CD4-positive, alpha-beta memory T cell (primary cell): ENCODE measurements at regions not wholly inside any gene's neighbourhood (a gene's known extent, or its start where the extent isn't known, plus 50 kb on each side); places are given as distances from the start of the nearest gene placed in this dataset.

Source experiments
- CTCF ChIA-PET: fragments of 350-600 bp; sonication (Branson Sonifier 250); formaldehyde crosslinking; loops from one replicate; lab custom pipeline; 2021; ENCODE audit warnings: inconsistent platforms; ENCODE audit not compliant: partially characterized antibody; lab: Charles Lee
- POLR2A ChIA-PET: fragments of 350-600 bp; sonication (Branson Sonifier 250); formaldehyde crosslinking; loops from one replicate; lab custom pipeline; 2021; ENCODE audit not compliant: partially characterized antibody; lab: Charles Lee
- DNase-seq, 5 donors: peaks; one replicate each; pipeline versions ENCODE4 v3.0.0 to v3.0.0-alpha.2; 2020 to 2022; ENCODE audit warnings: mixed read lengths in 1 of 5
- H3K27ac ChIP-seq: one replicate; pipeline ENCODE4 v1.7.0; 2013; ENCODE audit warnings: low read depth, low read length
- H3K27me3 ChIP-seq: 2 replicates; pipeline ENCODE4 v1.7.0; 2013; ENCODE audit warnings: mild to moderate bottlenecking, low read length, moderate library complexity; ENCODE audit not compliant: insufficient read depth
- H3K36me3 ChIP-seq: 2 replicates; pipeline ENCODE4 v1.7.0; 2013; ENCODE audit warnings: mild to moderate bottlenecking, low read length, moderate library complexity; ENCODE audit not compliant: insufficient read depth
- H3K4me1 ChIP-seq: 2 replicates; pipeline ENCODE4 v1.7.0; 2013; ENCODE audit warnings: mild to moderate bottlenecking, low read length, moderate library complexity; ENCODE audit not compliant: insufficient read depth
- H3K4me3 ChIP-seq, 2 donors: one replicate each; pipeline ENCODE4 v1.7.0; 2013; ENCODE audit warnings: low read length in 2 of 2, mild to moderate bottlenecking in 1 of 2
- H3K9me3 ChIP-seq, 2 donors: one replicate each; pipeline ENCODE4 v1.7.0; 2013; ENCODE audit warnings: low read length in 2 of 2, control low read depth in 1 of 2; ENCODE audit not compliant: control insufficient read depth in 1 of 2
- H3K27ac Mint-ChIP-seq, 7 donors: one replicate each; pipeline ENCODE4 v1.8.0; 2020 to 2021; ENCODE audit warnings: mixed read lengths in 7 of 7, mild to moderate bottlenecking in 6 of 7, inconsistent platforms in 3 of 7, moderate library complexity in 3 of 7
- H3K27me3 Mint-ChIP-seq, 2 donors: one replicate each; pipeline ENCODE4 v1.8.0; 2020 to 2021; ENCODE audit warnings: mixed read lengths in 2 of 2
- H3K36me3 Mint-ChIP-seq, 2 donors: one replicate each; pipeline ENCODE4 v1.8.0; 2020 to 2021; ENCODE audit warnings: mixed read lengths in 2 of 2, inconsistent platforms in 1 of 2, mild to moderate bottlenecking in 1 of 2
- H3K4me1 Mint-ChIP-seq, 4 donors: one replicate each; pipeline ENCODE4 v1.8.0; 2020 to 2021; ENCODE audit warnings: mixed read lengths in 4 of 4, mild to moderate bottlenecking in 1 of 4
- H3K4me3 Mint-ChIP-seq, 8 donors: one replicate each; pipeline ENCODE4 v1.8.0; 2020 to 2021; ENCODE audit warnings: mixed read lengths in 8 of 8, mild to moderate bottlenecking in 7 of 8, moderate library complexity in 6 of 8, inconsistent platforms in 3 of 8
- H3K9me3 Mint-ChIP-seq, 8 donors: one replicate each; pipeline ENCODE4 v1.8.0; 2020 to 2021; ENCODE audit warnings: mixed read lengths in 8 of 8, mild to moderate bottlenecking in 5 of 8, inconsistent platforms in 3 of 8, moderate library complexity in 1 of 8
- intact Hi-C: fragments of 100-400 bp; cut with micrococcal nuclease; formaldehyde crosslinking; loops from one replicate; pipeline ENCODE4 v1.15.1; 2023

GRCh38 chr7:124553502-124553901, 212.1 kb downstream of the GPR37 start:
- intact Hi-C loops: no loop called here
- CTCF ChIA-PET: no interaction called here
- peaks cover 0 to 1% (median 0%) of the 10 kb centered on the region in 4 donors for H3K4me1 Mint-ChIP-seq

GRCh38 chr7:124552217-124552616, 213.4 kb downstream of the GPR37 start:
- Histone ChIP-seq H3K9me3 (no peaks in the 10 kb centered on the region), H3K4me1 (no peaks in the 10 kb centered on the region), H3K36me3 (no peaks in the 10 kb centered on the region), H3K27me3 (no peaks in the 10 kb centered on the region), H3K4me3 (no peak overlapping the region), H3K27ac (no peak overlapping the region)
- ChIA-PET POLR2A (no interaction called here), CTCF (no interaction called here)
- Mint-ChIP-seq H3K4me3 (no peak overlapping the region), H3K4me1 (peaks cover 0 to 1% (median 0%) of the 10 kb centered on the region in 4 donors), H3K27ac (no peak overlapping the region), H3K27me3 (no peaks in the 10 kb centered on the region), H3K36me3 (no peaks in the 10 kb centered on the region), H3K9me3 (peaks cover 0 to 8% (median 0%) of the 10 kb centered on the region in 8 donors)
- DNase-seq: no peak
- intact Hi-C loops: no loop called here

More at GRCh38 chr7:124553502-124553901, 212.1 kb downstream of the GPR37 start:
- no peak for DNase-seq
- no peaks in the 10 kb centered on the region for H3K36me3 ChIP-seq
- no peaks in the 10 kb centered on the region for H3K27me3 Mint-ChIP-seq
- H3K36me3 Mint-ChIP-seq: no peaks in the 10 kb centered on the region
- H3K4me3 ChIP-seq: no peak overlapping the region
- no peak overlapping the region for H3K27ac Mint-ChIP-seq
- POLR2A ChIA-PET: no interaction called here
- H3K4me1 ChIP-seq: no peaks in the 10 kb centered on the region
- no peak overlapping the region for H3K27ac ChIP-seq
- H3K9me3 Mint-ChIP-seq: peaks cover 0 to 8% (median 0%) of the 10 kb centered on the region in 8 donors
- H3K27me3 ChIP-seq: no peaks in the 10 kb centered on the region
- no peaks in the 10 kb centered on the region for H3K9me3 ChIP-seq
- H3K4me3 Mint-ChIP-seq: no peak overlapping the region

- no peaks in the 10 kb centered on the region for H3K4me1 Mint-ChIP-seq
- CTCF ChIA-PET: no interaction called here
Measured at GRCh38 chr7:124550036-124550435, 215.6 kb downstream of the GPR37 start.

GRCh38 chr7:124542476-124542875, 223.1 kb downstream of the GPR37 start:
- Mint-ChIP-seq H3K9me3 (no peaks in the 10 kb centered on the region), H3K27me3 (no peaks in the 10 kb centered on the region), H3K4me1 (no peaks in the 10 kb centered on the region), H3K27ac (no peak overlapping the region), H3K36me3 (no peaks in the 10 kb centered on the region), H3K4me3 (no peak overlapping the region)
- CTCF ChIA-PET: no interaction called here
- H3K9me3 ChIP-seq: no peaks in the 10 kb centered on the region
- no peak overlapping the region for H3K4me3 ChIP-seq
- no peaks in the 10 kb centered on the region for H3K27me3 ChIP-seq
- H3K36me3 ChIP-seq: no peaks in the 10 kb centered on the region
- no peak overlapping the region for H3K27ac ChIP-seq
- intact Hi-C loops: no loop called here
- no peak for DNase-seq
- POLR2A ChIA-PET: no interaction called here
- H3K4me1 ChIP-seq: no peaks in the 10 kb centered on the region

More at GRCh38 chr7:124550036-124550435, 215.6 kb downstream of the GPR37 start:
- no peaks in the 10 kb centered on the region for H3K36me3 Mint-ChIP-seq
- POLR2A ChIA-PET: no interaction called here
- no peaks in the 10 kb centered on the region for H3K27me3 ChIP-seq
- H3K9me3 Mint-ChIP-seq: peaks cover 0 to 8% (median 0%) of the 10 kb centered on the region in 8 donors
- H3K4me3 Mint-ChIP-seq: no peak overlapping the region
- H3K27me3 Mint-ChIP-seq: no peaks in the 10 kb centered on the region
- DNase-seq: no peak
- H3K9me3 ChIP-seq: no peaks in the 10 kb centered on the region
- H3K27ac Mint-ChIP-seq: no peak overlapping the region
- H3K36me3 ChIP-seq: no peaks in the 10 kb centered on the region
- H3K4me3 ChIP-seq: no peak overlapping the region
- intact Hi-C loops: no loop called here
- H3K4me1 ChIP-seq: no peaks in the 10 kb centered on the region
- H3K27ac ChIP-seq: no peak overlapping the region

- no peak for DNase-seq
- H3K27me3 Mint-ChIP-seq: no peaks in the 10 kb centered on the region
- intact Hi-C loops: no loop called here
- CTCF ChIA-PET: no interaction called here
- Histone ChIP-seq H3K27me3 (no peaks in the 10 kb centered on the region), H3K9me3 (no peaks in the 10 kb centered on the region), H3K36me3 (no peaks in the 10 kb centered on the region), H3K27ac (no peak overlapping the region), H3K4me3 (no peak overlapping the region), H3K4me1 (no peaks in the 10 kb centered on the region)
- no peak overlapping the region for H3K4me3 Mint-ChIP-seq
- H3K36me3 Mint-ChIP-seq: no peaks in the 10 kb centered on the region
- H3K27ac Mint-ChIP-seq: no peak overlapping the region
- H3K4me1 Mint-ChIP-seq: no peaks in the 10 kb centered on the region
- POLR2A ChIA-PET: no interaction called here
- H3K9me3 Mint-ChIP-seq: peaks cover 0 to 3% (median 0%) of the 10 kb centered on the region in 8 donors
Measured at GRCh38 chr7:124536156-124536762, 229.3 kb downstream of the GPR37 start.

GRCh38 chr7:124532166-124532565, 233.4 kb downstream of the GPR37 start:
- H3K36me3 Mint-ChIP-seq: peaks cover 0 to 1% of the 10 kb centered on the region in 2 donors
- Histone ChIP-seq H3K4me1 (no peaks in the 10 kb centered on the region), H3K27ac (no peak overlapping the region), H3K27me3 (no peaks in the 10 kb centered on the region), H3K9me3 (no peaks in the 10 kb centered on the region), H3K36me3 (no peaks in the 10 kb centered on the region), H3K4me3 (no peak overlapping the region)
- H3K9me3 Mint-ChIP-seq: peaks cover 2 to 12% (median 5%) of the 10 kb centered on the region in 8 donors
- intact Hi-C loops: no loop called here
- H3K4me1 Mint-ChIP-seq: no peaks in the 10 kb centered on the region
- no peak for DNase-seq
- H3K27me3 Mint-ChIP-seq: no peaks in the 10 kb centered on the region
- ChIA-PET POLR2A (no interaction called here), CTCF (no interaction called here)
- H3K27ac Mint-ChIP-seq: no peak overlapping the region
- no peak overlapping the region for H3K4me3 Mint-ChIP-seq

- H3K4me1 ChIP-seq: no peaks in the 10 kb centered on the region
- H3K36me3 Mint-ChIP-seq: no peaks in the 10 kb centered on the region
- H3K27me3 ChIP-seq: no peaks in the 10 kb centered on the region
- H3K4me3 ChIP-seq: no peak overlapping the region
- no peak overlapping the region for H3K27ac Mint-ChIP-seq
- H3K9me3 Mint-ChIP-seq: peaks cover 0 to 11% (median 1%) of the 10 kb centered on the region in 8 donors
- DNase-seq: no peak
- intact Hi-C loops: no loop called here
- no peak overlapping the region for H3K27ac ChIP-seq
- H3K36me3 ChIP-seq: no peaks in the 10 kb centered on the region
- no peaks in the 10 kb centered on the region for H3K27me3 Mint-ChIP-seq
- ChIA-PET CTCF (no interaction called here), POLR2A (no interaction called here)
- H3K4me1 Mint-ChIP-seq: no peaks in the 10 kb centered on the region
- H3K9me3 ChIP-seq: no peaks in the 10 kb centered on the region
- H3K4me3 Mint-ChIP-seq: no peak overlapping the region
Measured at GRCh38 chr7:124516911-124517310, 248.7 kb downstream of the GPR37 start.
